Rectal smooth muscle tissue (tissue), 1 donor: ENCODE measurements at regions not wholly inside any gene's neighbourhood (a gene's known extent, or its start where the extent isn't known, plus 50 kb on each side); places are given as distances from the start of the nearest gene placed in this dataset.

Experiments used
- H3K27ac ChIP-seq: one replicate; pipeline ENCODE4 v1.7.0; 2013; ENCODE audit warnings: low read depth, low read length, inconsistent platforms
- H3K27me3 ChIP-seq: one replicate; pipeline ENCODE4 v1.7.0; 2013; ENCODE audit warnings: low read length; ENCODE audit not compliant: control insufficient read depth, insufficient read depth
- H3K36me3 ChIP-seq: one replicate; pipeline ENCODE4 v1.7.0; 2013; ENCODE audit warnings: low read length; ENCODE audit not compliant: control insufficient read depth, insufficient read depth
- H3K4me1 ChIP-seq: one replicate; pipeline ENCODE4 v1.7.0; 2013; ENCODE audit warnings: low read length; ENCODE audit not compliant: control insufficient read depth, insufficient read depth
- H3K4me3 ChIP-seq: one replicate; pipeline ENCODE4 v1.7.0; 2013; ENCODE audit warnings: low read length
- H3K9ac ChIP-seq: one replicate; pipeline ENCODE4 v1.7.0; 2013; ENCODE audit warnings: low read length

GRCh38 chrX:97714072-97714471 is 830.4 kb downstream of the RPA4 start:
- H3K27ac ChIP-seq = no peak overlapping the region
- H3K4me3 ChIP-seq = no peak overlapping the region
- H3K27me3 ChIP-seq = no peaks in the 10 kb centered on the region
- no peaks in the 10 kb centered on the region for H3K36me3 ChIP-seq
- H3K4me1 ChIP-seq = no peaks in the 10 kb centered on the region
- no peak overlapping the region for H3K9ac ChIP-seq

GRCh38 chrX:97728215-97728614 is 844.5 kb downstream of the RPA4 start:
- H3K27ac ChIP-seq = no peak overlapping the region
- no peaks in the 10 kb centered on the region for H3K36me3 ChIP-seq
- H3K4me1 ChIP-seq = no peaks in the 10 kb centered on the region
- H3K9ac ChIP-seq = no peak overlapping the region
- no peak overlapping the region for H3K4me3 ChIP-seq
- H3K27me3 ChIP-seq = no peaks in the 10 kb centered on the region

- Histone ChIP-seq H3K4me3 (no peak overlapping the region), H3K4me1 (no peaks in the 10 kb centered on the region), H3K27ac (no peak overlapping the region), H3K27me3 (no peaks in the 10 kb centered on the region), H3K36me3 (no peaks in the 10 kb centered on the region), H3K9ac (no peak overlapping the region)
These were observed 856.3 kb downstream of the RPA4 start for GRCh38 chrX:97740044-97740443.

- Histone ChIP-seq H3K27me3 (no peaks in the 10 kb centered on the region), H3K9ac (no peak overlapping the region), H3K36me3 (no peaks in the 10 kb centered on the region), H3K4me3 (no peak overlapping the region), H3K27ac (no peak overlapping the region), H3K4me1 (no peaks in the 10 kb centered on the region)
These were observed 857.2 kb downstream of the RPA4 start for GRCh38 chrX:97740886-97741285.

- Histone ChIP-seq H3K9ac (no peak overlapping the region), H3K27me3 (no peaks in the 10 kb centered on the region), H3K27ac (no peak overlapping the region), H3K36me3 (no peaks in the 10 kb centered on the region), H3K4me1 (no peaks in the 10 kb centered on the region), H3K4me3 (no peak overlapping the region)
These were observed 859.3 kb downstream of the RPA4 start for GRCh38 chrX:97743014-97743413.

- Histone ChIP-seq H3K4me3 (no peak overlapping the region), H3K27ac (no peak overlapping the region), H3K36me3 (no peaks in the 10 kb centered on the region)
These were observed 863.6 kb downstream of the RPA4 start for GRCh38 chrX:97747346-97747745.

GRCh38 chrX:97751016-97751415 is 867.3 kb downstream of the RPA4 start:
- no peak overlapping the region for H3K4me3 ChIP-seq
- no peak overlapping the region for H3K9ac ChIP-seq
- no peaks in the 10 kb centered on the region for H3K4me1 ChIP-seq
- no peak overlapping the region for H3K27ac ChIP-seq
- no peaks in the 10 kb centered on the region for H3K36me3 ChIP-seq
- H3K27me3 ChIP-seq = no peaks in the 10 kb centered on the region

More at GRCh38 chrX:97747346-97747745, 863.6 kb downstream of the RPA4 start:
- no peaks in the 10 kb centered on the region for H3K4me1 ChIP-seq
- no peak overlapping the region for H3K9ac ChIP-seq
- H3K27me3 ChIP-seq = no peaks in the 10 kb centered on the region

GRCh38 chrX:97751735-97752134 is 868.0 kb downstream of the RPA4 start:
- H3K27me3 ChIP-seq = no peaks in the 10 kb centered on the region
- H3K9ac ChIP-seq = no peak overlapping the region
- H3K36me3 ChIP-seq = no peaks in the 10 kb centered on the region
- no peak overlapping the region for H3K4me3 ChIP-seq
- H3K27ac ChIP-seq = no peak overlapping the region
- H3K4me1 ChIP-seq = no peaks in the 10 kb centered on the region

- Histone ChIP-seq H3K9ac (no peak overlapping the region), H3K36me3 (no peaks in the 10 kb centered on the region), H3K27ac (no peak overlapping the region), H3K4me1 (no peaks in the 10 kb centered on the region), H3K4me3 (no peak overlapping the region), H3K27me3 (no peaks in the 10 kb centered on the region)
These were observed 873.2 kb downstream of the RPA4 start for GRCh38 chrX:97756879-97757278.

GRCh38 chrX:97763391-97763790 is 879.7 kb downstream of the RPA4 start:
- Histone ChIP-seq H3K9ac (no peak overlapping the region), H3K27me3 (no peaks in the 10 kb centered on the region), H3K36me3 (no peaks in the 10 kb centered on the region), H3K27ac (no peak overlapping the region), H3K4me3 (no peak overlapping the region), H3K4me1 (no peaks in the 10 kb centered on the region)

GRCh38 chrX:97763981-97764380 is 880.3 kb downstream of the RPA4 start:
- Histone ChIP-seq H3K4me3 (no peak overlapping the region), H3K36me3 (no peaks in the 10 kb centered on the region), H3K4me1 (no peaks in the 10 kb centered on the region), H3K27me3 (no peaks in the 10 kb centered on the region), H3K9ac (no peak overlapping the region), H3K27ac (no peak overlapping the region)

GRCh38 chrX:97766501-97767095 is 882.9 kb downstream of the RPA4 start:
- no peak overlapping the region for H3K9ac ChIP-seq
- H3K4me1 ChIP-seq = no peaks in the 10 kb centered on the region
- H3K27me3 ChIP-seq = no peaks in the 10 kb centered on the region
- H3K4me3 ChIP-seq = no peak overlapping the region
- H3K36me3 ChIP-seq = no peaks in the 10 kb centered on the region
- H3K27ac ChIP-seq = no peak overlapping the region

- Histone ChIP-seq H3K4me1 (no peaks in the 10 kb centered on the region), H3K27ac (no peak overlapping the region), H3K27me3 (no peaks in the 10 kb centered on the region), H3K4me3 (no peak overlapping the region), H3K9ac (no peak overlapping the region), H3K36me3 (no peaks in the 10 kb centered on the region)
These were observed 903.6 kb downstream of the RPA4 start for GRCh38 chrX:97787311-97787710.
